LNCaP clone FGC (cell line): ENCODE measurements at regions not wholly inside any gene's neighbourhood (a gene's known extent, or its start where the extent isn't known, plus 50 kb on each side); places are given as distances from the start of the nearest gene placed in this dataset.

Experiments used
- DNase-seq: peaks from one replicate; pipeline ENCODE4 v3.0.0-alpha.2; 2011; ENCODE audit warnings: low read depth
- H3K4me3 ChIP-seq: 2 replicates; pipeline ENCODE4 v1.5.1; 2011; ENCODE audit warnings: mild to moderate bottlenecking, low read depth, low read length, control low read depth
- TF ChIP-seq, protein P1 (sequence below): IDR thresholded peaks from 2 replicates; pipeline ENCODE4 v1.5.1; 2012; ENCODE audit warnings: mild to moderate bottlenecking; ENCODE audit not compliant: control insufficient read depth, insufficient read depth; ENCODE audit errors: extremely low read depth

DNA sequence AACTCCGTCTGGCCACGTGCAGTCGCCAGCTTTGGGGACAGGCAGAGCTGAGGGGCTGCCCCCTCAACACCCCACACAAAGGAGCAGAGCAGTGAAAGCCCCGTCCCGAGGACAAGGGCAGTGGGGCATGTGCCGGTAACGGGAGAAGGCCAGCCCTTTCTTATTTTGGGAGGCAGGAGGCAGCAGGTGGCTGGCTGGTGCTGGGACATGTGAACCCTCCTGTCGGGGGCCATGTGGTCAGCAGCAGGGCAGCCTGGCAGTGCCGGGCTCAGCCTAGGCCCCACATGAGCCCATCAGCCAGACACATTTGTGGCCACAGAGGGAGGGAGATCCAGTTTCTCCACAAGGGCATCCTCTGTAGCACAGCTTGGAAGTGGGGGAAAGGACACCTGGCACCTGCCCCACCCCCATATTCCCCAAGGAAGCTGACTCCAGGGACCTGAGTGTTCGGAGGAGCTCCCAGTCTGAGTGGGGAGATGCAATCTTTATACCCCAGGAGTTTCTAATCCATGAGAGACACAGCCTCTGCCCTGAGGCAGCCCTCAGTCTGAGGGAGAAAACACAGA, 137.6 kb downstream of the MRPL14 start:
- TF ChIP-seq, protein P1, sequence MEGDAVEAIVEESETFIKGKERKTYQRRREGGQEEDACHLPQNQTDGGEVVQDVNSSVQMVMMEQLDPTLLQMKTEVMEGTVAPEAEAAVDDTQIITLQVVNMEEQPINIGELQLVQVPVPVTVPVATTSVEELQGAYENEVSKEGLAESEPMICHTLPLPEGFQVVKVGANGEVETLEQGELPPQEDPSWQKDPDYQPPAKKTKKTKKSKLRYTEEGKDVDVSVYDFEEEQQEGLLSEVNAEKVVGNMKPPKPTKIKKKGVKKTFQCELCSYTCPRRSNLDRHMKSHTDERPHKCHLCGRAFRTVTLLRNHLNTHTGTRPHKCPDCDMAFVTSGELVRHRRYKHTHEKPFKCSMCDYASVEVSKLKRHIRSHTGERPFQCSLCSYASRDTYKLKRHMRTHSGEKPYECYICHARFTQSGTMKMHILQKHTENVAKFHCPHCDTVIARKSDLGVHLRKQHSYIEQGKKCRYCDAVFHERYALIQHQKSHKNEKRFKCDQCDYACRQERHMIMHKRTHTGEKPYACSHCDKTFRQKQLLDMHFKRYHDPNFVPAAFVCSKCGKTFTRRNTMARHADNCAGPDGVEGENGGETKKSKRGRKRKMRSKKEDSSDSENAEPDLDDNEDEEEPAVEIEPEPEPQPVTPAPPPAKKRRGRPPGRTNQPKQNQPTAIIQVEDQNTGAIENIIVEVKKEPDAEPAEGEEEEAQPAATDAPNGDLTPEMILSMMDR, result no peak
- no peak overlapping the region for H3K4me3 ChIP-seq
- no peak for DNase-seq

DNA sequence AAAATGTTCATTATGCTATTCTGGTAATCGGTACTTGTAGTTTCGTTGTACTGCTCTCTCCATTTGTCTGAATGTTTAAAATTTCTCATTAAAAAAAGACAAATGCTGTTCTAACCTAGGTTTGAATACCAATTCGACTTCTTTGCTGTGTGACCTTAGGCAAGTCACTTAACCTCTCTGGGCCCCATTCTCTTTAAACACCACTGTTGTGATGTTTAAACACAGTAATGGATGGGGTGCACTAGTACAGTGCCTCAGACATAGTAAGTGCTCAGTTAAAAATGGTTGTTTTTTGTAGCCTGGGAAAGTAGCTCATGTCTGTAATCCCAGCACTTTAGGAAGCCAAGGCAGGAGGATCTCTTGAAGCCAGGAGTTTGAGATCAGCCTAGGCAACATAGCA, 138.5 kb downstream of the MRPL14 start:
- H3K4me3 ChIP-seq, result no peak overlapping the region
- TF ChIP-seq, protein P1, result no peak
- no peak for DNase-seq

DNA sequence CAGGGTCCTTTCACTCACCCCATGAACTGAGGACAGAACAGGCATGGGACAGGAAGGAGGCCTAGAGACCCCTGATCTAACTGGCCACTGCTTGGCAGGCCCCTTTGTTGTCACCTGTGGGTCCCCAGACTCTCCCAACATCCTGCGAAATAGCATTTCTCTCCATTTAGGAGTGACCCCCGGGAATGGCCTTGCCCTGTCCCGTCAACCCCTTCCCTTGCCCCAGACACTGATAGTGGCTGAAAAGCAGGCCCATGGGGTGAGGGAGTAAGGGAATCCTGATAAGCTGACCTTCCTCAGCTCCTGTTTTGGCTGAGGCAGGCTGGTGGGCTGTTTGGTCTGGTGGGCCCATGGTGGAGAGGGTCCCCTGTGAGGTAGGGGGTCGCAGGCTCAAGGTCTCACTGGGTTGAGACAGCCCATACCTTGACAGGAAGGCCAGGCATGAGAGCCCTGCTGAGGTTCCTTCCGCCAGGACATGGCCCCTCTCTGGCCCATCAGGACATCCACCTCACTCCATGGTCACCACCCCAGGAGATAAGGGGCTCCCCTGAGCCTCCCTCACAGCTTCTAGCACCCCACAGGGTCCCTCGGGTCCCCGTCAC, 139.3 kb downstream of the MRPL14 start:
- TF ChIP-seq, protein P1, result no peak
- DNase-seq, result no peak

DNA sequence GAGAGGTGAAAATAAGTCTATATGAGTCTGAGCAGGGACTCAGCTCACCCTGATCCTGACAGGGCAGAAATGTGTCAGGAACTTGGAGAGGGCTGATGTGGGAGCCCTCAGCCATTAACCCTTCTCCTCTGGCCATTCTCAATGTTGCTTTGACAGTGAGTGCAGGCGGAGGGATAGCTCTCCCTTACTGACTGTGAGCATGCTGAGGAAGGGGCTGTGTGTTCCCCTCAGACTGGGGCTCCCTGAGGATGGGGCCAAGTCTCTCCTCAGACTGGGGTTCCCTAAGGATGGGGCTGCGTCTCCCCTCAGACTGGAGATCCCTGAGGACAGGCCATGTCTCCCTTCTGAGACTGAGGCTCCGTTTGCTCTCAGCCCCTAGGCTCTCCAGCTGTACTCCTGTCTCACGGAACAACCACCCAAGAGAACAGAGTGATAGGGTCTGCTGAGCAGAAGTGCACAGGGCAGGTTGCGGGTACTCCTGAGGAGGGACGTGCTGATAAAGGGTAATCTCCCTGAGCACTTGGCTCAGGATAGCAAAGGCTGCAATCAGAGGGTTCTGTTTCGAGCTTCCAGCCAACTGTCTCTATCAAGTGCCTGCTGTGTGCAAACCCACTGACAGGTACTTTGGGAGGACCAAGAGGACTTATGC, 141.0 kb downstream of the MRPL14 start:
- no peak for DNase-seq
- no peak overlapping the region for H3K4me3 ChIP-seq
- TF ChIP-seq, protein P1, result no peak

More for the DNA sequence above, 139.3 kb downstream of the MRPL14 start:
- H3K4me3 ChIP-seq, result no peak overlapping the region

DNA sequence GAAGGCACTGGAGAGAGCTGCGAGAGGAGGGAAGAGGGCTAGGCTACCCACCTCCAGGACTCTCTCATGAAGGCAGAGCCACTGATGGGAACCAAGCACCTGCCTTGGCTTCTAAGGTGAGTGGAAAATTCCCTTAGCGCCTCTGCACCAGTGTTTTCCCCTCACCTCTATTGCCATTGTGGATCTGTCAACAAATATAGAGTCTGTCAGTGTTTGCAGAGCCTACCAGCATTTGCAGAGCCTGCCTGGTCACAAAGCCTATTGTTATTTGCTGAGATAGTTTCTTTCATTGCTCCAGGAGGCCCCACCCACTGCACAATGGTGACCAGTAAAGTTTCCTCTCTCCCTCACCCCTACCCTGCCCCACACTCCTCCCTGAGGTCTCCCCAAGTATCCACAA, 141.9 kb downstream of the MRPL14 start:
- TF ChIP-seq, protein P1, result no peak
- no peak overlapping the region for H3K4me3 ChIP-seq
- DNase-seq, result no peak

DNA sequence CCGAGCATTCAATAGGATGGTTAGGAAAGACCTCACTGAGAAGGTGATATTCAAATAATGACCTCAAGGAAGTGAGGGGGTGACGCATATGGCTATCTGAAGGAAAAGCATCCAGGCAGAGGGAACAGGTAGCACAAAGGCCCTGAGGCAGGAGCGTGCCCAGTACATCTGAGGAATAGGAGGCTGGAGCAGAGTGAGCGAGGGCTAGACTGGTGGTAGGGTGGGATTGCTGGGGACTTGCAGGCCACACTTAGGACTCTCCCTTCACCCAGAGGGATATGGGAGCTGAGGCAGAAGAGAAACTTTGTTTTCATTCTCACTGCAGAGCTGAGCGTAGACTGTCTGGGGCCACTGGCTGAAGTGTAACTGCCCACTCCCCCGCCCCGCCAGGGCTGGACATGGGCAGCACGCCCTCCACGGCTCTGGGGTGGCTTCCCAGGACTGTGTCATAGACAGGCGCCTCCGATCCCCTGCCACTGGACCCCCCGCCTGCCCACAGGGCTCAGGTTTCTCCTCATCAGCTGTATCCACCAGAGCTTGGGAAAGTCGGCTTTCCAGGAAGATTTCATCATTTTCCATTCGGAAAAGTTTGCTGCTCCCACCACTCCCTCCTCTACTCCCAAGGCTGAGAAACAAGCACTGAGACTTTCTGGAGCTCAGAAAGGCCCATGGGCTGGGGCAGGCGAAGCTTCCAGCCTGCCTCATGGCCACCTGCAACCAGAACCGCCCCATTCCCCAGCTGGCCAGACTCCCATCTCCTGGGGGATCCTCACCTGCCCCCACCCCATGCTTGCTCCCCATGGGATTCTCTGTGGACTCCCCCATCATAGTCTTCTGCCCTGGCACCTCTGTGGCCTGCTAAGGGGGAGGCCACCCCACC, 142.6 kb downstream of the MRPL14 start:
- TF ChIP-seq, protein P1, result no peak
- H3K4me3 ChIP-seq, result no peak overlapping the region
- DNase-seq, result no peak
